ENCODE measurements at regions not wholly inside any gene's neighbourhood (a gene's known extent, or its start where the extent isn't known, plus 50 kb on each side); places are given as distances from the start of the nearest gene placed in this dataset.
A peak's percentile ranks its signal among the peaks of the same experiment; 100 is the strongest.
"Not testable (repeated sequence)": the region's sequence is repeated elsewhere in the genome, so short reads cannot be mapped to it uniquely, and the experiment has no call there.

DNA sequence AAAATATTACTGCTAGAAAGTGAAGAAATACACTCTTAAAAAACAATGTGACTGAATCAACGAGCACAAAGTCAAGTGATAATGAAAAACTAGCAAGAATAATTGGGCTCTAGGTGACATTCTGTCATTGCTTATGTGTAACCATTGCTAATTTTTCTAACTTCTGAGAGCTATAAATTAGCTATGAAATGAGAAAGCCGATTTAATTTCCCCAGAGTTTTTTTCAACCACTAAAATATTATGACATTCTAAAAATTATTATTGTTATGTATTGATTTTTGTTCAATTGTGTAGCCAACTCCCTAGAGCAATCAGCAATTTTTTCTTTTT lies 458.6 kb upstream of the ATXN8OS start:
- DNase-seq (ENCODE audit: low spot score), result no peak

DNA sequence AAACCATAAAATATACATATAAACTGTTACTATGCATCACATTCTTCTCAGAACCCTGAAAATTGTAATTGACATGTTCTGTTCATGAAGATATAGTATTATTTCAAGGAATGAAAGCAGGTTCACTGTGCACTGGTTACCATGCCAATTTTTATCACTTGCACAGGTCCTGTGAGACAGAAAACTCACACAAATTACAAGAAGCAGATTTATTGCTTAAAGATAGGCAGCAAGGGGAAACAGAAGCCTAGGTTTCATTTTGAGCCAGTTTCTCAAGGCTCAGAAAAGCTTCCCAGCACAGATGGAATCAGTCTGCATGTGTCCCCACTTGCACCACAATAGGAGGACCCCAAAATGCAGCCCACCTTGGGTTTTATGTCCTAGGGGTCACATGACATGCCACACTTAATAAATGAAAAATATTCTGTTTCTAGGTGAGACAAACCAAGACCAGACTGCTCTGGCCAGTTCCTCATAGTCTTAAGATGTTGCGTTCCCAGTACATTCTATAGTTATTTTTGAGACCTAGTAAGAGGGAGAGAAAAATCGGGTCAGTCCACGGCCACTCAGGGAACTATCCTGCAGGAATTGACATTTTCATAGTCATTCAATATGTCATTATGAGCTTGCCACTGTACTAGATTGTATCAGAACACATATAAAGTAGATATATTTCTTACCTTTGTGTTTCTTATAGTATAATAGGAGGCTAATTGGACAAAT lies 459.1 kb upstream of the ATXN8OS start:
- no peak for DNase-seq (ENCODE audit: low spot score)

DNA sequence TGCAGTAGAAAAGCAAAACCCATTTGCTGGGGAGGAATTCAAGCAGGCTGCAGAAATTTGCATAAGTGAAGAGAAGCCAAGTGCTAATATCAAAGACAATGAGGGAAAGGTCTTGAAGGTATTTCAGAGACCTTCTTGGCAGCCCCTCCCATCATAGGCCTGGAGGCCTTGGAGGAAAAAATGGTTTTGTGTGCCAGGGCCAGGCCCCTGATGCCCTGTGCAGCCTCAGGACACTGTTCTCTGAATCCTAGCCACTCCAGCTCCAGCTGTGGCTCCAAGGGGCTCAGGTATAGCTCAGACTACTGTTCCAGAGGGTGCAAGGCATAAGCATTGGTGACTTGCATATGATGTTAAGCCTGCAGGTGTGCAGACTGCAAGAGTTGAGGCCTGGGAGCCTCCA lies 463.2 kb upstream of the ATXN8OS start:
- no peak for DNase-seq (ENCODE audit: low spot score)

DNA sequence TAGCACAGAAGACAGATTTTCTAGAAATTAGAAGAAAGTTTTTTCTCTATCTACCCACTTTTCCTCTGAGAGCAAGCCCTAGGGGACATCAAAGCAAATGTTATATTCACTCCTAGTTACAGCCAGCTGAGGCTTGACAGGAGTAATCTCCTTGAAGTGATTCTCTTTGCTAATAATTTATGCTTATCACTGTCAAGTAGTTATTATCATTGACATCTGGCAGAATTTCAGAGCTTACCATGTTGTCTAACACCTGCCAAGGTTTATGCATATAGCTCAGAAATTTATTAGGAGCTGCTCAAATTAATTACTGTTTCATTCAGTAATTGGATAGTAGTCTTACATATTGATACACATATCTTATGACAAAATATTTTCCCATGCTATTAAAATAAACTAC lies 465.9 kb upstream of the ATXN8OS start:
- DNase-seq (ENCODE audit: low spot score), result no peak

DNA sequence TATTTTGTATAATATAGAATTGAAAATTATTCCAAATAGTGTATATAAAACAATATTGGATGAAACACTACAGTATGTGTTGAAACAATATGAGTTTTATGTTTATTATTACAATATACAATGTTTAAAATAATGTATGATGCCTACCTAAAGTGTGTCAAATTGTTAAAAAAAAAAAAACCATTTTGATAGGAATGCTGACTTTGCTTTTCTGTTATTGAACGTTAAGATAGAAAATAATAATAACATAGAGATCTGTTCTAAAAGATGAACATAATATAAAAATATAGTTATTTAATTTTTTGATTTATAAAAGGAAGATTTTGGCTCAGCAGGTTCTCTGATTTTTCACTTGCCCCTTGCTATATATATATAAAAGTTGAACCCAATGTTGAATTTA lies 474.6 kb upstream of the ATXN8OS start:
- DNase-seq (ENCODE audit: low spot score), result no peak

DNA sequence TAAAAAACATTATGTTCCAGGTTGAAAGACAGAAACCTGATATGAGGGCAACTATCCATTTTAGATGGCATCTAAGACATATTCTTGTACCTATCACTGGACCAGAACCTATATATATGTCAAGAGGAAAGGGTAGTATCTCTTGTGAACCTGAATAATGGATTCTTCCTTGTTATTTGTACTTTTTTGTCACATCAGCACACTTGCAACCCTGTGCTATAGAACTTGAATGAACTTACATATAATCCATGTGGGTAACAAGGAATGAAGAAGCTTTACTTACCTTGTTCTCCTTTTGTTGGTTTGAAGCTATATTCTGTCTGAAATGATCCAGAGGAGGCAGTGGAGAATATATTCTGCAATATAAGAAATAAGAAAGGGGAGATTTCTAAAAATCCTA lies 483.7 kb upstream of the ATXN8OS start:
- no peak for DNase-seq (ENCODE audit: low spot score)

DNA sequence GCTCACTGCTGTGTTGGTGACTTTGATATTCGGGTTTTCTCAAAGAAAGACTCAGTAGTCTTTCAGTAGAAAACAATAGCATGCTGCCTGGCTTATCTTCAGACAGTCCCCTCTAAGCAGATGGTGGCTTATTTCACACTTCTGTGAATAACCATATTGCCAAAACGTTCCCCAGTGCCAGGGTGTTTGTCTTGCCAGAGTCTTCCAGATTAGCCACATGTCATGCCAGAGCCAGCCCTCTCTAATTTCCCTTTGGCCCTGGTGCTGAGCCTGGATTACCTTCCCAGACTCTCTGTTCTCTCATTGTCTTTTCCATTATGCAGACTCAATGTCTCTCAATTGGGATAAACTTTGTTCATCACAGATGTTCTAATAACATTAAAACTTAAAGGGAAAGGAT lies 488.0 kb upstream of the ATXN8OS start:
- DNase-seq (ENCODE audit: low spot score), result no peak

DNA sequence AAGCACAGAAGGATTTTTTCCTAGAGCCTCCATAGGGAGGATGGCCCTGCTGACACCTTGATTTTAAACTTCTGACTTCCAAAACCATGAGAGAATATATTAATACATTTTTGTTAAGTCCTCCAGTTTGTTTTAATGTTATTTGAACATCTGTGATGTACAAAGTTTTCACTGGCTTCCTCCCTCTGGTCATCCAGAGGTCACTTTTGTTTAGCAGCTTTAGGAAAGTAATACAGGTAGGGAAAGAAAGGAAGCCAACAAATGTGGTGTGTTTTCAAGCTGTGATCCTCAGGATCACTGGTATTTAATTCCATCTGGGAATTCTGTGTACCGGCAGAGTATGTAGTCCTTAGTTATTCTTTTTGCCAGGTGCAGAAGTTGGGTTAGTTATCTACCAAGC lies 488.8 kb upstream of the ATXN8OS start:
- DNase-seq (ENCODE audit: low spot score), result no peak

DNA sequence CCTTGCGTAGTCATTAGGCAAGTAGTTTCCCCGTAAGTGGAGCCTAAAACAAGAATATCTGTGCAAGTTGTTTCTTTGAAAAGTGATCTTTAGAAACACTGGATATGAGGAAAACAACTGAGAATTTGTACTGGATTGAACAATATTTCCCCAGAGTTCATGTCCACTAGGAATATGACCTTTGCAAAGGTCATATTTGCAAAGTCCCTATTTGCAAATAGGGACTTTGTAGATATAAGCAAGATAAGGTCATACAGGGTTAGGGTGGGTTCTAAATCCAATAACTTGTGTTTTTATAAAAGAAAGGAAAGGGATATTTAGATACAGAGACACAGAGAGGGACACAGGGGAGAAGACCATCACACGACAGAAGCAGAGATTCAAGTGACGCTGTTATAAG lies 489.2 kb upstream of the ATXN8OS start:
- DNase-seq (ENCODE audit: low spot score), result no peak

DNA sequence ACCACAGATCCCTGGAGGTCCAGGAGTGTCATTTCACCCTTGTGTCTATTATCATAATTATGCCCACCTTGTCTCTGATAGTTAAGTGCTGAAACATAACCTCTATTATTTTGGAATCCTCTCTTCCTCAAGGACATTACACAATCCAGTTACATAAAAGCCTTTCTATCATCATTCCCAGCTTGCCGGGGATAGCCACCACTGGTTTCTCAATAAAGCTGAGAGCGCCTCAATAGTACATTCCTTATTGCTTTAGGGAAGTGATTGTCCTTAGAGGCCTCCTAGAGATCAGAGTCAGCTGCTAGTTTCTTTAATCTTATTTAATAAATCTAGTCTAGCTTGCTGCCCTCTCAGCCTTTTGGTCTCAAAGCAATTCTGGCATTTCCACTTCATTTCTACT lies 490.0 kb upstream of the ATXN8OS start:
- peak; percentile 4 for DNase-seq (ENCODE audit: low spot score)

DNA sequence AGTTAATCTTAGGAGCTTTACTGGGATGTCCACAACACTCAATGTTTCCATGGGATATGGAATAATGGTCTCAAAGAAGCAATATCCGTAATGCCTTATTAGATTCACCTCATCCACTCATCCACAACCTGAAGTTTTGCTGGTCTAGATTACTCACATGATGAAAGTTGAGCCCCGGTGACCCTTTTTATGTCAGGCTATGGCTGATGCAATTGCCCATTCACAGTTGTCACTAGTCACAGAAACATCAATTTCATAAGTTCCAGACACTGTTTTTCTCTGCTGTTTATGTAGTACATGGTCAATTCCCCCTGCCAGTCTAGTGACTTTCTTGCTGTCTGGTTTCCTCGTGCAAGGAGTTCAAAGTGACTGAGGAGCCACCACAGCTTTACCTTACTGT lies 491.2 kb upstream of the ATXN8OS start:
- no peak for DNase-seq (ENCODE audit: low spot score)

DNA sequence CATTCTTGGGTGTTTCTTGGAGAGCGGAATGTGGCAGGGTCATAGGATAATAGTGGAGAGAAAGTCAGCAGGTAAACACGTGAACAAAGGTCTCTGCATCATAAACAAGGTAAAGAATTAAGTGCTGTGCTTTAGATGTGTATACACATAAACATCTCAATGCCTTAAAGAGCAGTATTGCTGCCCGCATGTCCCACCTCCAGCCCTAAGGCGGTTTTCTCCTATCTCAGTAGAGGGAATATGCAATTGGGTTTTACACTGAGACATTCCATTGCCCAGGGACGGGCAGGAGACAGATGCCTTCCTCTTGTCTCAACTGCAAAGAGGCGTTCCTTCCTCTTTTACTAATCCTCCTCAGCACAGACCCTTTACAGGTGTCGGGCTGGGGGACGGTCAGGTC lies 492.6 kb upstream of the ATXN8OS start:
- not testable (repeated sequence) for DNase-seq (ENCODE audit: low spot score)

DNA sequence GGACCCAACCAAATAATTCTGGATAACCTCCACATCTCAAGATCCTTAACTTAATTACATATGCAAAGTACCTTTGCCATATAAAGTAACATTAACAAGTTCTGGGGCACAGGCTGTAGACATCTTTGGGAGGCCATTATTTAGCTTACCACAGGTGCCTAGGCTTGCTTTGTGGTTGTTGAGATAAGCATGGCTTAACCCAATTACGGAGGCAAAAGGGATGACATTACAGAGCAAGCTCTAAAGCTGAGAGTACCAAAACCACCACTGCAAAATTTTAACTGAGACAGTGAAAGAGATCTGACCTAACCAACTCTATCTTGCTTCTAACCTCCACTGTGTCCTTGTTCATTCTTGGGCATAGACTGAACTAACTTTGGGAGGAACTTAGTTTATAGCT lies 502.9 kb upstream of the ATXN8OS start:
- DNase-seq (ENCODE audit: low spot score), result no peak

DNA sequence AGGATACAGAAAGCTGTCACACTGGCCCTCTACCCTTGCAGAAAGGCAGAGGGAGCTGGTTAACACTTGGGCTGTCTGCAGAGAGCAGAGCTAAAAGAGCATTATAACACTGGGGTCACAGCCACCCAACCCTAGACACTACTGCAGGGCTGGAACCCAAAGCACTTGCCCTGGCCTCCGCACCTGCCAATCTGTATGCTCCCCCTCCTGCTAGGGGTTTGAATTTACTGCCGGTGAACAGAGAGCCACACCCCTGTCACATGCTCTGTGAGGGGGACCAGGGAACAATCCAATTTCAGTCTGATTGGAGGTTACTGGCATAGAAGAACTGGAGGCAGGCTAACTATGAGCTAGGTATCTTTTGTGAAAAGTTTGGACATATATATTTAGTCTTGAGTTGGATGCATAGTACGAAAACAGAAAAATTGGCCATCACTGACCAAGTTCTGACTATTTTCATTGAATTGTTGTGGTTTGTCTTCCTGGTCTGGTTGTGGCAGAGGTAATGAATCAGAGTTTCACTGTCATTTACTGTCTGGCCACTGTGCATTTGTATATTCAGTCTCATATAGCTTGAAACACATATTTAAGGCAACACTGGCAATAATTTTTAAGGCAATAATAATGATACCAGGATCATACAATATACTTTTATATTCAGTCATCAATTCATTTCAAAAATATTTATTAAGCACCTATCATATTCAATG lies 504.3 kb upstream of the ATXN8OS start:
- DNase-seq (ENCODE audit: low spot score), result no peak

DNA sequence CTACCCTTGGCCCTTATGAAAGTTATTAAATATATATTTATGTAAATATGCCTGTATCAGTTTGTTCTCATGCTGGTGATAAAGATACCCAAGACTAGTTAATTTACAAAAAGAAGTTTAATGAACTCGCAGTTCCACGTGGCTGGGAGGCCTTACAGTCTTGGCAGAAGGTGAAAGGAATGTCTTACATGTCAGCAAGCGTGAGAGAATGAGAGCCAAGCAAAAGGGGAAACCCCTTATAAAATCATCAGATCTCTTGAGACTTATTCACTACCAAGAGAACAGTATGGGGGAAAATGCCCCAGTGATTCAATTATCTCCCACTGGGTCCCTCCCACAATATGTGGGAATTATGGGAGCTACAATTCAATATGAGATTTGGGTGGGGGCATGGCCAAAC lies 506.0 kb upstream of the ATXN8OS start:
- DNase-seq (ENCODE audit: low spot score), result no peak

DNA sequence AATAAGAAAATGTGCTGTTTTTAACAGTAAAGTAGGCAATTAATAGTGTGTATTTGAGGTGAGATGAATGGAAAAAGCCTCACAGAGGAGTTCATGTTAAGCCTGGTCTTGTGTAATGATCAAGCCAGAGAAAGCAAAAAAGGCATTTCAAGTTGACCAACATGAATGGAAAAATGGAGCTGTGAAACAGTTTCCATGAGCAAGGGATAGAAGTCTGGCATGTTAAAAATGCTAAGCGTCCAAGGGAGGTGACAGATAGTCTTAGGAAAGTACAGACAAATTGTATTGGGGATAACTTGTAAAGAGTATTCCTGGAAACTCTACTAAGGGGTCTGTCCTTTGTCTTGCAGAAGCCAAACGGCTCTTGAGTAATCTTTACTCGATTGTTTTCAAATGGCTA lies 506.8 kb upstream of the ATXN8OS start:
- no peak for DNase-seq (ENCODE audit: low spot score)

DNA sequence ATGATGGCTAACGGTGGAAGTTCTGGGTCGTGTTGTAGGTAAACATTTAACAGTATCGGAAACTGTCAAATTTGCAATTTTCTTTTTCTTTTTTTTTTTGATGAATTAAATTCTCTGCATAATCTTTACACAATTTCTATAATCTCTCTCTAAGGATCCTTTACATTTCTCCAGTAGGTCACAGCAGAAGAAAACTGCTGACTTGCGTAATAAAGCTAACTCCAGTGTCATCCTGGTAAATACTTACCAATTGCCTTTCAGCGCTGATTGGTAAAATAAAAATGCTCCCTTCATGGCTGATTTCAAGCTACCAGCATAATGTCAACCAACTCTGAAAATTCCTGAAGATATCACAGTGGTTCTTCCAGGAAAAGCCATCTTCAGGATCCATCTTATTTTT lies 510.5 kb upstream of the ATXN8OS start:
- no peak for DNase-seq (ENCODE audit: low spot score)

DNA sequence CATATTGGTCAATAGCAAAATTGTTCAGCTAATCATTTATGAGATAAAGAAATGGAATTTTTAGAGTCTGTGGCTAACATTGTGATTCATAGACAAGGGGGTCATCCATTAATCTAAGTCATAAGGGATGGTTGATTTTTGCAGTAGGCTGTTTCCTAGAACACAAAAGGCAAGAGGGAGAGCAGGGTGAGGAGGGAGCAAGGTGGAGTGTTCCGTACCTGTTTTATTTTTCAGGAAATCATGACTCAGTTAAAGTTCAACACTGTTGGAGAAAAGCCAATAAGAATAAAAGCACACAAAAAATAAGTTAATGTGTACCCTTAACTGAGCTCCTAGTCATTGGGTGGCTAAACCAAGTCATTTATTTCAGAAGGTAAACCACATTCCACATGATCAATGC lies 512.4 kb upstream of the ATXN8OS start:
- no peak for DNase-seq (ENCODE audit: low spot score)

DNA sequence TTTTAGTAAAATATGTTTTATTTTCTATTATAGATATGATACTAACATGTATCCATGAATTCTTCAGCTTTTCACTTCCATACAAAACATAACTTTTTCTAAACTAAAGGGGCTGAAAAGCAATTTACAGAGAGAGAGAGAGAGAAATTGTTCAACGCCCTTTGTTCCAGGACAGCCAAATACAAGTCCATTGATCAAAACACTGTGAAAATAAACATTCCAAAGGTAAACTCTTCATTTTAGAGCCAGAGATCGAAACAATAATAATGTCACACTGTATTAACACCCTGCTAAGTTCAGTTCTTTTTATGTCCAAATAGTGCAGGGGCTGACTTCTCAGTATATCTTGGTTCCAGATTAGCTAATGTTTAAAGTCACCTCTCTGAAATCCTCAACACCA lies 516.2 kb upstream of the ATXN8OS start:
- DNase-seq (ENCODE audit: low spot score), result no peak

DNA sequence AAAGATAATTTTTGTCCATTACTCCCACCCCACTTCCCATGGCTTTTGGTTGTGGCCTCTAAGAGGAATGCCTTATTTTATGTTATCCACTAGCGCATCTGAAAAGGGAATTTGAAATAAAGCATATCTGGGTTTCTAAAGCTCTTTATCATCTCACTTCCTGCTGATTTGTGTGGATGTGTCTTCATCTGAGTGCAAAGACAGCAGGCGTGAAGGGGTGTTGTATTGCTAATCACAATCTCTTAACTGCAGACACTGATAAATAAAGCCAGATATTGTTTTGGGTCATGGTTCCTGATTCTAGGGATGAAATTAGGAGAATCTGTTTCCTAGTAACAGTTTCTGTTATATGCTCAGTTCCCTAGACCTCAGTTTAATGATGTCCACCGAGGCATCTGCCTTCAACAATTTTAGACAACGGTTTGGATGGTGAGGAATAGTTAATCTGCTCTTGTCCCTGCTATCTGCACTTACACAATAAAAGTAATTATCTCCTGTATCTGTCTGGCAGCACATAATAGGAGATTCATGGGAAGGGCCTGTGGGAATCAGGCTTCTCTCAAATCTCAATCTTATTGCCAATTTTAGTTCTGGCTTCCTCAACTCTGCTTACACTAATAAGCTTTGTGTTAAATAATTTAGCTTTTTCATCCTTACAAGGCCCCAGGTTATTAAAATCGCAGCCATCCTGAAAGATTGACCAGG lies 517.9 kb upstream of the ATXN8OS start:
- DNase-seq (ENCODE audit: low spot score), result no peak

DNA sequence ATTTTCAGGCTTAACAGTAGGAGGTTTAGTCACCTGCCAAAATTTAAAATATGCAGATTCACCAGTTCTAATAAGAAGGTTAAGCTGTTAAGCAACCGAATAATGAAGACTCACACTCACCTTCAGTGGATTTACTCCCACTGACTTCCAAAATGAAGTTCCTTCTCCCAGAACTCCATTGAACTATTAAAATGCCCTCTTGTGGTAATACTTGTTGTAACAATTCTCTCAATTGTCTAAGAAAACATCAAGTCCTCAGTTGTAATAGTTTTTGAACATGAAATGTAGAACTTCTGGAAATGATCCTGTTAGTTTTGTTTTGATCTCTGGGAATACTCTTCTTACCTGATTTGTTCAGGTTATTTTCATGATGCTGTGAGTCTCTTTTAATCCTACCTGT lies 522.0 kb upstream of the ATXN8OS start:
- no peak for DNase-seq (ENCODE audit: low spot score)

DNA sequence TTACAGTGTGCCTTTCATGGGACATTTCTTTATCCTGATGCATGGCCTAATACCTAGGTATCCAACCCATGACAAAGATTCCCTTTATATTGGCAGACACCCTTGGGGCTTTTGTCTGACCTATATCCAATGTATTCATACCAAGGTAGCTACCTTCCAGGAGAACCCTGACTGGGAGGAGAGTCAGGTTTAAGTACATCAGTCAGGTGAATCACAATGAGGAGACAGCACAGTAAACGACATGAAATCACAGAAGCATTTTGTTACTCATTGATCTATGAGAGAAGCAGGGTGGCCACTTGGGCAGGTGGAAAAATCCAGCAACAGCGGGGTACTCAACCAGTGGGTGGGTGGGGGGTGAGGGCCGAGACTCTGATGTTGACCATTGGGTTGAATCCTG lies 527.4 kb upstream of the ATXN8OS start:
- DNase-seq (ENCODE audit: low spot score), result no peak

DNA sequence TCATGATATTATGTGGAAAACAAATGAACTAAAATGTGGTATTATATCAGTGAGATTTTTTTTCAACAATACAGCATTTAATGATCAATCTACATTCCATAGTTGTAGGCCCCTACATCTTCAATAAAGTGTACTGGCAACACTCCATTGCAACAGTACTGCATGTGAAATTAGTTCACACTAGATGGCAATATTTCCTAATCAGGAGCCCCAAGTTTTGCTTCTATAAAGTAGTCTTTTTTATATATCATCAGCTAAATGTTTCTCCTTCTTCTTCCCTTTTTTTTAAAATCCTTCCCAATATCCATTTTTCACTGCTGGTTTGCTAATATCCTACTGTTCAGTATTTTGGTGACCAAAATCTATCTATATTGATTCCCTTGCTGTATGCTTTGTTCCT lies 528.3 kb upstream of the ATXN8OS start:
- no peak for DNase-seq (ENCODE audit: low spot score)
